Neuron (in vitro differentiated cells): ENCODE measurements at regions not wholly inside any gene's neighbourhood (a gene's known extent, or its start where the extent isn't known, plus 50 kb on each side); places are given as distances from the start of the nearest gene placed in this dataset.

Experiments used
- H2AFZ ChIP-seq: one replicate; pipeline ENCODE4 v1.6.1; 2013; ENCODE audit warnings: low read depth, mild to moderate bottlenecking, inconsistent platforms, low read length, moderate library complexity
- H3K27me3 ChIP-seq: one replicate; pipeline ENCODE4 v1.6.1; 2013; ENCODE audit warnings: low read length; ENCODE audit not compliant: insufficient read depth
- H3K36me3 ChIP-seq: one replicate; pipeline ENCODE4 v1.6.1; 2013; ENCODE audit warnings: low read length; ENCODE audit not compliant: insufficient read depth
- H3K4me1 ChIP-seq: one replicate; pipeline ENCODE4 v1.6.1; 2013; ENCODE audit warnings: low read length; ENCODE audit not compliant: insufficient read depth
- H3K4me3 ChIP-seq: 2 replicates; pipeline ENCODE4 v1.5.1; 2013; ENCODE audit warnings: mild to moderate bottlenecking, low read length, moderate library complexity
- H3K9me3 ChIP-seq: one replicate; pipeline ENCODE4 v1.6.1; 2013; ENCODE audit warnings: low read length

- no peaks in the 10 kb centered on the region for H3K4me1 ChIP-seq
- H3K36me3 ChIP-seq: no peaks in the 10 kb centered on the region
- H3K4me3 ChIP-seq: no peak overlapping the region
- H2AFZ ChIP-seq: no peak overlapping the region
- H3K27me3 ChIP-seq: no peaks in the 10 kb centered on the region
- H3K9me3 ChIP-seq: no peaks in the 10 kb centered on the region
Measured at GRCh38 chr1:170377440-170377839, 154.5 kb upstream of the GORAB start.

- Histone ChIP-seq H3K27me3 (no peaks in the 10 kb centered on the region), H3K9me3 (no peaks in the 10 kb centered on the region), H2AFZ (no peak overlapping the region), H3K4me1 (no peaks in the 10 kb centered on the region), H3K36me3 (no peaks in the 10 kb centered on the region), H3K4me3 (no peak overlapping the region)
Measured at GRCh38 chr1:170377896-170378634, 153.9 kb upstream of the GORAB start.

- H3K27me3 ChIP-seq: no peaks in the 10 kb centered on the region
- no peaks in the 10 kb centered on the region for H3K9me3 ChIP-seq
- no peak overlapping the region for H3K4me3 ChIP-seq
- H3K4me1 ChIP-seq: no peaks in the 10 kb centered on the region
- no peak overlapping the region for H2AFZ ChIP-seq
- no peaks in the 10 kb centered on the region for H3K36me3 ChIP-seq
Measured at GRCh38 chr1:170385750-170386149, 146.2 kb upstream of the GORAB start.

GRCh38 chr1:170388489-170388888, 143.5 kb upstream of the GORAB start:
- Histone ChIP-seq H3K27me3 (no peaks in the 10 kb centered on the region), H2AFZ (no peak overlapping the region), H3K9me3 (no peaks in the 10 kb centered on the region), H3K36me3 (no peaks in the 10 kb centered on the region), H3K4me1 (no peaks in the 10 kb centered on the region), H3K4me3 (no peak overlapping the region)

GRCh38 chr1:170395149-170395548, 136.8 kb upstream of the GORAB start:
- Histone ChIP-seq H3K9me3 (no peaks in the 10 kb centered on the region), H3K36me3 (no peaks in the 10 kb centered on the region), H3K4me1 (peaks cover 8% of the 10 kb centered on the region), H3K4me3 (no peak overlapping the region), H2AFZ (no peak overlapping the region), H3K27me3 (no peaks in the 10 kb centered on the region)

- Histone ChIP-seq H3K27me3 (no peaks in the 10 kb centered on the region), H3K4me1 (peaks cover 8% of the 10 kb centered on the region), H2AFZ (no peak overlapping the region), H3K36me3 (no peaks in the 10 kb centered on the region), H3K4me3 (no peak overlapping the region), H3K9me3 (no peaks in the 10 kb centered on the region)
Measured at GRCh38 chr1:170397061-170397460, 134.9 kb upstream of the GORAB start.

GRCh38 chr1:170402476-170403311, 129.3 kb upstream of the GORAB start:
- Histone ChIP-seq H3K27me3 (no peaks in the 10 kb centered on the region), H3K9me3 (no peaks in the 10 kb centered on the region), H2AFZ (no peak overlapping the region), H3K4me3 (no peak overlapping the region), H3K36me3 (no peaks in the 10 kb centered on the region), H3K4me1 (peaks cover 8% of the 10 kb centered on the region)

GRCh38 chr1:170407138-170407537, 124.8 kb upstream of the GORAB start:
- Histone ChIP-seq H3K27me3 (no peaks in the 10 kb centered on the region), H3K4me3 (no peak overlapping the region), H3K36me3 (no peaks in the 10 kb centered on the region), H3K4me1 (no peaks in the 10 kb centered on the region), H2AFZ (no peak overlapping the region), H3K9me3 (no peaks in the 10 kb centered on the region)

GRCh38 chr1:170407581-170407980, 124.4 kb upstream of the GORAB start:
- H3K27me3 ChIP-seq: no peaks in the 10 kb centered on the region
- H3K36me3 ChIP-seq: no peaks in the 10 kb centered on the region
- H3K9me3 ChIP-seq: no peaks in the 10 kb centered on the region
- no peaks in the 10 kb centered on the region for H3K4me1 ChIP-seq
- H2AFZ ChIP-seq: no peak overlapping the region
- H3K4me3 ChIP-seq: no peak overlapping the region

- H3K9me3 ChIP-seq: no peaks in the 10 kb centered on the region
- H3K27me3 ChIP-seq: no peaks in the 10 kb centered on the region
- no peak overlapping the region for H3K4me3 ChIP-seq
- H3K36me3 ChIP-seq: no peaks in the 10 kb centered on the region
- H3K4me1 ChIP-seq: no peaks in the 10 kb centered on the region
- no peak overlapping the region for H2AFZ ChIP-seq
Measured at GRCh38 chr1:170410401-170411166, 121.4 kb upstream of the GORAB start.

GRCh38 chr1:170414989-170415709, 116.8 kb upstream of the GORAB start:
- no peak overlapping the region for H3K4me3 ChIP-seq

GRCh38 chr1:170415710-170416372, 116.1 kb upstream of the GORAB start:
- H2AFZ ChIP-seq: no peak overlapping the region
- no peak overlapping the region for H3K4me3 ChIP-seq
- H3K36me3 ChIP-seq: no peaks in the 10 kb centered on the region
- no peaks in the 10 kb centered on the region for H3K9me3 ChIP-seq
- no peaks in the 10 kb centered on the region for H3K4me1 ChIP-seq
- H3K27me3 ChIP-seq: no peaks in the 10 kb centered on the region

More at GRCh38 chr1:170414989-170415709, 116.8 kb upstream of the GORAB start:
- Histone ChIP-seq H3K36me3 (no peaks in the 10 kb centered on the region), H2AFZ (no peak overlapping the region), H3K4me1 (no peaks in the 10 kb centered on the region), H3K27me3 (no peaks in the 10 kb centered on the region), H3K9me3 (no peaks in the 10 kb centered on the region)
